Fibroblast of pulmonary artery (primary cell): ENCODE measurements at regions not wholly inside any gene's neighbourhood (a gene's known extent, or its start where the extent isn't known, plus 50 kb on each side); places are given as distances from the start of the nearest gene placed in this dataset.

Source experiments
- DNase-seq: peaks from one replicate; pipeline ENCODE4 v3.0.0-alpha.2; 2010; ENCODE audit warnings: low read depth
- H3K4me3 ChIP-seq: replicated peaks from 2 replicates; pipeline ENCODE4 v1.5.1; 2011; ENCODE audit warnings: low read depth, mild to moderate bottlenecking, control low read depth, low read length, moderate library complexity
- CTCF ChIP-seq: IDR thresholded peaks from 2 replicates; pipeline ENCODE4 v1.5.1; 2011; ENCODE audit warnings: mild to moderate bottlenecking, control low read depth, low read length, inconsistent platforms; ENCODE audit errors: missing control alignments

- DNase-seq = no peak
- H3K4me3 ChIP-seq = no peak overlapping the region
- no peak for TF ChIP-seq CTCF
These were observed 200.7 kb upstream of the ANKRD50 start for GRCh38 chr4:124913237-124913636.

- H3K4me3 ChIP-seq = no peak overlapping the region
- no peak for TF ChIP-seq CTCF
- DNase-seq = no peak
These were observed 197.8 kb upstream of the ANKRD50 start for GRCh38 chr4:124910327-124910726.

- DNase-seq = peak; percentile 87
- TF ChIP-seq CTCF = no peak
These were observed 195.3 kb upstream of the ANKRD50 start for GRCh38 chr4:124907881-124908280.

GRCh38 chr4:124905441-124905840, 192.9 kb upstream of the ANKRD50 start:
- no peak for TF ChIP-seq CTCF
- no peak overlapping the region for H3K4me3 ChIP-seq
- no peak for DNase-seq

More at GRCh38 chr4:124907881-124908280, 195.3 kb upstream of the ANKRD50 start:
- no peak overlapping the region for H3K4me3 ChIP-seq

- no peak for DNase-seq
- no peak for TF ChIP-seq CTCF
- H3K4me3 ChIP-seq = no peak overlapping the region
These were observed 192.3 kb upstream of the ANKRD50 start for GRCh38 chr4:124904723-124905388.

- no peak for TF ChIP-seq CTCF
These were observed 191.6 kb upstream of the ANKRD50 start for GRCh38 chr4:124903995-124904722.

More at GRCh38 chr4:124903995-124904722, 191.6 kb upstream of the ANKRD50 start:
- peak overlapping the region; percentile 21 for H3K4me3 ChIP-seq
- DNase-seq = peak; percentile 67
